PC-9 (cell line): ENCODE measurements at regions not wholly inside any gene's neighbourhood (a gene's known extent, or its start where the extent isn't known, plus 50 kb on each side); places are given as distances from the start of the nearest gene placed in this dataset.

Source experiments
- BruUV-seq: library from RNA; stranded (reverse); fragments of 400-500 nt; replicated peaks from 2 replicates; lab custom pipeline; 2021; lab: Mats Ljungman, UMichigan
- CTCF ChIA-PET: fragments of 300-600 bp; sonication (Branson Sonifier 250); formaldehyde crosslinking; loops from one replicate; lab custom pipeline; 2022; ENCODE audit warnings: antibody characterized with exemption; lab: Charles Lee
- POLR2A ChIA-PET: fragments of 300-600 bp; sonication (Branson Sonifier 250); formaldehyde crosslinking; loops from one replicate; lab custom pipeline; 2022; ENCODE audit warnings: antibody characterized with exemption; ENCODE audit not compliant: unreplicated experiment; lab: Charles Lee
- DNase-seq, 2 experiments: peaks; one replicate each; pipeline versions ENCODE4 v3.0.0 to v3.0.0-alpha.2; 2015 to 2022; ENCODE audit warnings: mixed read lengths in 1 of 2
- H2AFZ ChIP-seq: fragments of 200-600 bp; sonication (generic); 2 replicates; pipeline ENCODE4 v1.8.1; 2017; ENCODE audit warnings: antibody characterized with exemption
- H3F3A ChIP-seq: fragments of 200-600 bp; sonication (generic); 2 replicates; pipeline ENCODE4 v1.8.1; 2017; ENCODE audit warnings: antibody characterized with exemption, mild to moderate bottlenecking, low read depth; ENCODE audit not compliant: insufficient read depth
- H3K27ac ChIP-seq: fragments of 200-600 bp; sonication (generic); 2 replicates; pipeline ENCODE4 v1.6.1; 2016; ENCODE audit warnings: mixed run types
- H3K27me3 ChIP-seq: fragments of 200-600 bp; sonication (generic); 2 replicates; pipeline ENCODE4 v1.6.1; 2016; ENCODE audit warnings: low read depth, mixed run types; ENCODE audit not compliant: insufficient read depth
- H3K36me3 ChIP-seq: fragments of 200-600 bp; sonication (generic); 2 replicates; pipeline ENCODE4 v1.6.1; 2016; ENCODE audit warnings: low read depth, mixed run types
- H3K4me1 ChIP-seq: fragments of 200-600 bp; sonication (generic); replicated peaks from 2 replicates; pipeline ENCODE4 v1.6.1; 2016; ENCODE audit warnings: mixed run types; ENCODE audit not compliant: insufficient read depth
- H3K4me2 ChIP-seq: fragments of 200-600 bp; sonication (generic); 2 replicates; pipeline ENCODE4 v1.6.1; 2017; ENCODE audit warnings: mixed run types
- H3K4me3 ChIP-seq: fragments of 200-600 bp; sonication (generic); 2 replicates; pipeline ENCODE4 v1.6.1; 2016; ENCODE audit warnings: mixed run types
- H3K79me2 ChIP-seq: fragments of 200-600 bp; sonication (generic); 2 replicates; pipeline ENCODE4 v1.6.1; 2017; ENCODE audit warnings: low read depth, mixed run types
- H3K9me2 ChIP-seq: fragments of 200-600 bp; sonication (generic); 2 replicates; pipeline ENCODE4 v1.8.1; 2017; ENCODE audit warnings: mild to moderate bottlenecking; ENCODE audit not compliant: insufficient read depth
- H3K9me3 ChIP-seq: fragments of 200-600 bp; sonication (generic); 2 replicates; pipeline ENCODE4 v1.8.1; 2016; ENCODE audit warnings: low read depth; ENCODE audit not compliant: insufficient read depth
- H4K20me1 ChIP-seq: fragments of 200-600 bp; sonication (generic); 2 replicates; pipeline ENCODE4 v1.8.1; 2017; ENCODE audit not compliant: insufficient read depth
- CTCF ChIP-seq: fragments of 200-600 bp; sonication (generic); conservative IDR thresholded peaks from 2 replicates; pipeline ENCODE4 v1.6.1; 2017; ENCODE audit warnings: mixed run types, antibody characterized with exemption, mild to moderate bottlenecking, moderate library complexity
- EZH2 ChIP-seq: fragments of 200-600 bp; sonication (generic); IDR thresholded peaks from 2 replicates; pipeline ENCODE4 v1.8.0; 2017; ENCODE audit warnings: antibody characterized with exemption, low read depth
- intact Hi-C: fragments of 100-400 bp; cut with micrococcal nuclease; formaldehyde crosslinking; loops from one replicate; pipeline ENCODE4 v1.10.0; 2022; ENCODE audit not compliant: unreplicated experiment

GRCh38 chr9:758146-758545 lies 83.4 kb upstream of the DMRT1 start:
- Histone ChIP-seq H3K4me1 (no peaks in the 10 kb centered on the region), H3K36me3 (no peaks in the 10 kb centered on the region), H4K20me1 (no peaks in the 10 kb centered on the region), H3K4me3 (no peak overlapping the region), H3K9me3 (no peaks in the 10 kb centered on the region), H3K27me3 (no peaks in the 10 kb centered on the region), H3K4me2 (no peak overlapping the region), H2AFZ (no peak overlapping the region), H3K79me2 (no peaks in the 10 kb centered on the region), H3K27ac (no peak overlapping the region), H3K9me2 (no peaks in the 10 kb centered on the region), H3F3A (no peaks in the 10 kb centered on the region; the same call in 1 of the 2 replicates)
- no TSS peak for BruUV-seq
- intact Hi-C loops, result no loop called here
- TF ChIP-seq CTCF (no peak), EZH2 (no peak)
- CTCF ChIA-PET, result no interaction called here
- POLR2A ChIA-PET, result no interaction called here
- DNase-seq, result no peak

- H2AFZ ChIP-seq, result no peak overlapping the region
- H3K4me1 ChIP-seq, result no peaks in the 10 kb centered on the region
- no peak overlapping the region for H3K27ac ChIP-seq
- H3K36me3 ChIP-seq, result no peaks in the 10 kb centered on the region
- H3K27me3 ChIP-seq, result no peaks in the 10 kb centered on the region
- intact Hi-C loops, result no loop called here
- TF ChIP-seq CTCF (no peak), EZH2 (no peak)
- no TSS peak for BruUV-seq
- no peaks in the 10 kb centered on the region for H4K20me1 ChIP-seq
- H3K9me3 ChIP-seq, result no peaks in the 10 kb centered on the region
- no peaks in the 10 kb centered on the region for H3K79me2 ChIP-seq
- H3F3A ChIP-seq, result no peaks in the 10 kb centered on the region; the same call in 1 of the 2 replicates
- ChIA-PET POLR2A (no interaction called here), CTCF (no interaction called here)
- no peak overlapping the region for H3K4me2 ChIP-seq
- H3K9me2 ChIP-seq, result no peaks in the 10 kb centered on the region
- no peak overlapping the region for H3K4me3 ChIP-seq
- DNase-seq, result no peak
Measured at GRCh38 chr9:759541-759940, 82.0 kb upstream of the DMRT1 start.

- Histone ChIP-seq H3K27ac (no peak overlapping the region), H3K9me3 (no peaks in the 10 kb centered on the region), H3K36me3 (no peaks in the 10 kb centered on the region), H3K4me1 (no peaks in the 10 kb centered on the region), H3F3A (no peaks in the 10 kb centered on the region; the same call in 1 of the 2 replicates), H3K27me3 (no peaks in the 10 kb centered on the region), H3K9me2 (no peaks in the 10 kb centered on the region), H4K20me1 (no peaks in the 10 kb centered on the region), H3K4me3 (no peak overlapping the region), H3K79me2 (no peaks in the 10 kb centered on the region), H3K4me2 (no peak overlapping the region), H2AFZ (no peak overlapping the region)
- ChIA-PET CTCF (no interaction called here), POLR2A (no interaction called here)
- DNase-seq, result no peak
- no TSS peak for BruUV-seq
- intact Hi-C loops, result no loop called here
- no peak for TF ChIP-seq CTCF
- TF ChIP-seq EZH2, result no peak
Measured at GRCh38 chr9:759983-760736, 81.3 kb upstream of the DMRT1 start.
